ENCODE measurements at regions not wholly inside any gene's neighbourhood (a gene's known extent, or its start where the extent isn't known, plus 50 kb on each side); places are given as distances from the start of the nearest gene placed in this dataset.

DNA sequence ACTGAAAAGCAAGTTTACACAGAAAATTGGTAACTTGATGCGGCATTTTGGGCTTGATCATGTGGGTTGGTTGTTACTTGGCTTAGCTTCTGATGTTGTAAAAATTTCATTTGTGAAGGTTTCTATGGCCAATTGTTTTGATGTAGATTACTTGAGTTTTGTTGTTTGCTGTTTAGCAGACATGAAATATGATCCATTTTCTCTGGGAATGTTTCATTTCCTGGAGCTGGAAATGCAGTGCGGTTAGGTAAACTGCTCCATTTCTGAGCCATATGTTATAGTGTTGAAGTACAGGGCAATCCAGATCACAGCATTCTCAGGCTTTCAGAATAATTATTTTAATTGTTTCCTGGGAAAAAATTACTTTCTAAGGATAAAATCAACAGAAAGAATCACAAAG is 396.9 kb downstream of the ENC1 start:
- Histone ChIP-seq H3K27me3 (ENCODE audit: control insufficient read depth in 5 of 5, insufficient read depth in 4 of 5, low read length in 5 of 5) (no peaks in the 10 kb centered on the region), H3K4me3 (ENCODE audit: low read depth in 1 of 5, low read length in 5 of 5) (no peak overlapping the region), H3K27ac (ENCODE audit: low read depth, low read length) (no peak overlapping the region), H3K9ac (ENCODE audit: low read length in 5 of 5) (no peak overlapping the region), H3K9me3 (ENCODE audit: control insufficient read depth in 5 of 5, low read length in 5 of 5) (no peaks in the 10 kb centered on the region), H3K4me1 (ENCODE audit: control insufficient read depth in 5 of 5, insufficient read depth in 5 of 5, low read length in 5 of 5) (peaks cover 0 to 11% (median 6%) of the 10 kb centered on the region in 5 donors), H3K36me3 (ENCODE audit: control insufficient read depth in 5 of 5, insufficient read depth in 5 of 5, low read length in 5 of 5) (no peaks in the 10 kb centered on the region)

DNA sequence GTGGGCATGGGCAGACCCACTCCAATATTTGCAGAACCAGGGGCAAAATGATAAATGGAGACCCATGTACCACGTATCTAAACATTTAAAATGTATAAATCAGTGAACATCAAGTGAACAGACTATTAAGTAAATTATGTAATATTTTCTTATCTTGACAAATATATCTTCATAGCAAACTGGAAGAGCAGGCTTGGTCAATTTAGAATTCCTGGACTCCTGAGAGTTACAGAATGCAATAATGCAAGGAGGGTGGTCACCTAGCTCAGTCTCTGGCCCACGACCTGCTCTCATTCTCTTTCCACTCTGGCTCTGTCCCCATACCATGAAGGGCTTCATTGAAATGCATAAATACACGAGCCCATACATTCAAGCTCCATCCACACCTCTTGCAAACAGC is 398.0 kb downstream of the ENC1 start:
- Histone ChIP-seq H3K36me3 (ENCODE audit: control insufficient read depth in 5 of 5, insufficient read depth in 5 of 5, low read length in 5 of 5) (no peaks in the 10 kb centered on the region), H3K4me3 (ENCODE audit: low read depth in 1 of 5, low read length in 5 of 5) (no peak overlapping the region), H3K9ac (ENCODE audit: low read length in 5 of 5) (no peak overlapping the region), H3K4me1 (ENCODE audit: control insufficient read depth in 5 of 5, insufficient read depth in 5 of 5, low read length in 5 of 5) (peaks cover 0 to 11% (median 6%) of the 10 kb centered on the region in 5 donors), H3K27me3 (ENCODE audit: control insufficient read depth in 5 of 5, insufficient read depth in 4 of 5, low read length in 5 of 5) (no peaks in the 10 kb centered on the region), H3K27ac (ENCODE audit: low read depth, low read length) (no peak overlapping the region), H3K9me3 (ENCODE audit: control insufficient read depth in 5 of 5, low read length in 5 of 5) (no peaks in the 10 kb centered on the region)

GRCh38 chr5:74241751-74242140 is 398.8 kb downstream of the ENC1 start:
- H3K27ac ChIP-seq (ENCODE audit: low read depth, low read length) = no peak overlapping the region
- H3K9ac ChIP-seq (ENCODE audit: low read length in 5 of 5) = no peak overlapping the region
- peaks cover 0 to 11% (median 6%) of the 10 kb centered on the region in 5 donors for H3K4me1 ChIP-seq (ENCODE audit: control insufficient read depth in 5 of 5, insufficient read depth in 5 of 5, low read length in 5 of 5)
- no peaks in the 10 kb centered on the region for H3K9me3 ChIP-seq (ENCODE audit: control insufficient read depth in 5 of 5, low read length in 5 of 5)
- no peaks in the 10 kb centered on the region for H3K27me3 ChIP-seq (ENCODE audit: control insufficient read depth in 5 of 5, insufficient read depth in 4 of 5, low read length in 5 of 5)
- H3K4me3 ChIP-seq (ENCODE audit: low read depth in 1 of 5, low read length in 5 of 5) = no peak overlapping the region
- H3K36me3 ChIP-seq (ENCODE audit: control insufficient read depth in 5 of 5, insufficient read depth in 5 of 5, low read length in 5 of 5) = no peaks in the 10 kb centered on the region

GRCh38 chr5:74240783-74241750 is 399.5 kb downstream of the ENC1 start:
- peaks cover 0 to 11% (median 6%) of the 10 kb centered on the region in 5 donors for H3K4me1 ChIP-seq (ENCODE audit: control insufficient read depth in 5 of 5, insufficient read depth in 5 of 5, low read length in 5 of 5)
- H3K27me3 ChIP-seq (ENCODE audit: control insufficient read depth in 5 of 5, insufficient read depth in 4 of 5, low read length in 5 of 5) = no peaks in the 10 kb centered on the region
- H3K9me3 ChIP-seq (ENCODE audit: control insufficient read depth in 5 of 5, low read length in 5 of 5) = no peaks in the 10 kb centered on the region
- no peak overlapping the region for H3K4me3 ChIP-seq (ENCODE audit: low read depth in 1 of 5, low read length in 5 of 5)
- no peak overlapping the region for H3K27ac ChIP-seq (ENCODE audit: low read depth, low read length)
- no peaks in the 10 kb centered on the region for H3K36me3 ChIP-seq (ENCODE audit: control insufficient read depth in 5 of 5, insufficient read depth in 5 of 5, low read length in 5 of 5)
- H3K9ac ChIP-seq (ENCODE audit: low read length in 5 of 5) = no peak overlapping the region

GRCh38 chr5:74239261-74239660 is 401.3 kb downstream of the ENC1 start:
- no peaks in the 10 kb centered on the region for H3K27me3 ChIP-seq (ENCODE audit: control insufficient read depth in 5 of 5, insufficient read depth in 4 of 5, low read length in 5 of 5)

DNA sequence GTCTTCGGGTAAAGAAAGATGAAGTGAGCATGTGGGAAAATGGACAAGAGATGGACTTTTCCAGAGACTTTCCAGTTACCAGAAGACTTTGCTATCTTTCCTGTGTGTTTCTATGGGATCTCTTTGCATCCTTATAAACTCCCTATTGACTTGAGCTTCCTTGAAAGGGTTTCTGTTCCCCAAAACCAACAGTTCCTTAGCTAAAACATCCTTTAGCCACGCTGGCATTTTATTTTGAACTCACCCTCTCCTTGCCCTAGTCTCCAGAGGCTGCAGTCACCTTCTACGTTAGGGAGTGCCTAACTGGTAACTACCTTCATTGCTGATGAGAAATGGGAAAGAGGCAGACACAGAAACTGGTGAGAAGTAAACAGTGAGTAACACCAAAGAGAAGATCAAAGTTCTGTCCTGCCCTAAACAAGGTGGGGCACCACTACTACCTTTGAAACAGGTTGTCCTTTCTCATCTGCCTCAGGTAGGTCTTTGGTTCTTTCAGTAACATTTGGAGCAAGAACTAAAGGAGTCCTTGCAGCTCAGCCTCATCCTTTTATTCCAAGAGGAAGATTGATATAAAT is 402.9 kb downstream of the ENC1 start:
- H3K4me3 ChIP-seq (ENCODE audit: low read depth in 1 of 5, low read length in 5 of 5) = no peak overlapping the region
- no peaks in the 10 kb centered on the region for H3K27me3 ChIP-seq (ENCODE audit: control insufficient read depth in 5 of 5, insufficient read depth in 4 of 5, low read length in 5 of 5)
- H3K9ac ChIP-seq (ENCODE audit: low read length in 5 of 5) = no peak overlapping the region
- no peaks in the 10 kb centered on the region for H3K9me3 ChIP-seq (ENCODE audit: control insufficient read depth in 5 of 5, low read length in 5 of 5)
- H3K36me3 ChIP-seq (ENCODE audit: control insufficient read depth in 5 of 5, insufficient read depth in 5 of 5, low read length in 5 of 5) = no peaks in the 10 kb centered on the region
- H3K27ac ChIP-seq (ENCODE audit: low read depth, low read length) = no peak overlapping the region
- peaks cover 0 to 11% (median 6%) of the 10 kb centered on the region in 5 donors for H3K4me1 ChIP-seq (ENCODE audit: control insufficient read depth in 5 of 5, insufficient read depth in 5 of 5, low read length in 5 of 5)

More at GRCh38 chr5:74239261-74239660, 401.3 kb downstream of the ENC1 start:
- no peak overlapping the region for H3K9ac ChIP-seq (ENCODE audit: low read length in 5 of 5)
- no peaks in the 10 kb centered on the region for H3K9me3 ChIP-seq (ENCODE audit: control insufficient read depth in 5 of 5, low read length in 5 of 5)
- peaks cover 0 to 11% (median 6%) of the 10 kb centered on the region in 5 donors for H3K4me1 ChIP-seq (ENCODE audit: control insufficient read depth in 5 of 5, insufficient read depth in 5 of 5, low read length in 5 of 5)
- H3K27ac ChIP-seq (ENCODE audit: low read depth, low read length) = no peak overlapping the region
- no peaks in the 10 kb centered on the region for H3K36me3 ChIP-seq (ENCODE audit: control insufficient read depth in 5 of 5, insufficient read depth in 5 of 5, low read length in 5 of 5)
- H3K4me3 ChIP-seq (ENCODE audit: low read depth in 1 of 5, low read length in 5 of 5) = no peak overlapping the region

DNA sequence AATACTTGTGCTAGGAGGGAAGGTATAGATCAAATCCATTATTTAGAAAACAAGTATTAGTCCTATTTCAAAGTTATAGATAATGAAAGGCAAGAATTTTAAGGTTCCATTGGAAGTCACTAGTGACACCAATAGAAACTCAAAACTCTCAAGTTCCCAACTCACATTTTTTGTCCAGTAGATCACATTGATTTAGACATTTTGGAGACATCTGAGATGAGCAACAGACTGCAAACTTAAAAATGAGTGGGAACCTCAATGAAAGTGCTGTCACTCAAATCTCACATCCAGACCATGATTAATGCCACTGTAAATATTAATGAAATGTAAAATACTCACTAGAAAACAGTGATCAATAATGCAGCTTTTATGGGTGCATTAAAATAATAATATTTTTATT is 405.0 kb downstream of the ENC1 start:
- Histone ChIP-seq H3K4me1 (ENCODE audit: control insufficient read depth in 5 of 5, insufficient read depth in 5 of 5, low read length in 5 of 5) (peaks cover 0 to 2% (median 0%) of the 10 kb centered on the region in 5 donors), H3K27ac (ENCODE audit: low read depth, low read length) (no peak overlapping the region), H3K36me3 (ENCODE audit: control insufficient read depth in 5 of 5, insufficient read depth in 5 of 5, low read length in 5 of 5) (no peaks in the 10 kb centered on the region), H3K27me3 (ENCODE audit: control insufficient read depth in 5 of 5, insufficient read depth in 4 of 5, low read length in 5 of 5) (no peaks in the 10 kb centered on the region), H3K9me3 (ENCODE audit: control insufficient read depth in 5 of 5, low read length in 5 of 5) (no peaks in the 10 kb centered on the region), H3K9ac (ENCODE audit: low read length in 5 of 5) (no peak overlapping the region), H3K4me3 (ENCODE audit: low read depth in 1 of 5, low read length in 5 of 5) (no peak overlapping the region)

GRCh38 chr5:74233571-74233970 is 407.0 kb downstream of the ENC1 start:
- no peaks in the 10 kb centered on the region for H3K27me3 ChIP-seq (ENCODE audit: control insufficient read depth in 5 of 5, insufficient read depth in 4 of 5, low read length in 5 of 5)
- H3K9ac ChIP-seq (ENCODE audit: low read length in 5 of 5) = no peak overlapping the region
- no peak overlapping the region for H3K27ac ChIP-seq (ENCODE audit: low read depth, low read length)
- H3K36me3 ChIP-seq (ENCODE audit: control insufficient read depth in 5 of 5, insufficient read depth in 5 of 5, low read length in 5 of 5) = no peaks in the 10 kb centered on the region
- H3K4me3 ChIP-seq (ENCODE audit: low read depth in 1 of 5, low read length in 5 of 5) = no peak overlapping the region
- H3K4me1 ChIP-seq (ENCODE audit: control insufficient read depth in 5 of 5, insufficient read depth in 5 of 5, low read length in 5 of 5) = no peaks in the 10 kb centered on the region
- no peaks in the 10 kb centered on the region for H3K9me3 ChIP-seq (ENCODE audit: control insufficient read depth in 5 of 5, low read length in 5 of 5)

- Histone ChIP-seq H3K9ac (ENCODE audit: low read length in 5 of 5) (no peak overlapping the region), H3K4me1 (ENCODE audit: control insufficient read depth in 5 of 5, insufficient read depth in 5 of 5, low read length in 5 of 5) (no peaks in the 10 kb centered on the region), H3K27me3 (ENCODE audit: control insufficient read depth in 5 of 5, insufficient read depth in 4 of 5, low read length in 5 of 5) (no peaks in the 10 kb centered on the region), H3K4me3 (ENCODE audit: low read depth in 1 of 5, low read length in 5 of 5) (no peak overlapping the region), H3K36me3 (ENCODE audit: control insufficient read depth in 5 of 5, insufficient read depth in 5 of 5, low read length in 5 of 5) (no peaks in the 10 kb centered on the region), H3K9me3 (ENCODE audit: control insufficient read depth in 5 of 5, low read length in 5 of 5) (no peaks in the 10 kb centered on the region), H3K27ac (ENCODE audit: low read depth, low read length) (no peak overlapping the region)
These were observed 407.4 kb downstream of the ENC1 start for GRCh38 chr5:74233091-74233490.

GRCh38 chr5:74232276-74232675 is 408.3 kb downstream of the ENC1 start:
- Histone ChIP-seq H3K9me3 (ENCODE audit: control insufficient read depth in 5 of 5, low read length in 5 of 5) (no peaks in the 10 kb centered on the region), H3K4me3 (ENCODE audit: low read depth in 1 of 5, low read length in 5 of 5) (no peak overlapping the region), H3K27ac (ENCODE audit: low read depth, low read length) (no peak overlapping the region), H3K4me1 (ENCODE audit: control insufficient read depth in 5 of 5, insufficient read depth in 5 of 5, low read length in 5 of 5) (no peaks in the 10 kb centered on the region), H3K27me3 (ENCODE audit: control insufficient read depth in 5 of 5, insufficient read depth in 4 of 5, low read length in 5 of 5) (no peaks in the 10 kb centered on the region), H3K9ac (ENCODE audit: low read length in 5 of 5) (no peak overlapping the region), H3K36me3 (ENCODE audit: control insufficient read depth in 5 of 5, insufficient read depth in 5 of 5, low read length in 5 of 5) (no peaks in the 10 kb centered on the region)

Measured in subcutaneous abdominal adipose tissue (tissue), 5 donors.